Peyer's patch (tissue), 4 donors: ENCODE measurements at regions not wholly inside any gene's neighbourhood (a gene's known extent, or its start where the extent isn't known, plus 50 kb on each side); places are given as distances from the start of the nearest gene placed in this dataset.

ENCODE experiments used
- DNase-seq, 3 donors: peaks; one replicate each; pipeline ENCODE4 v3.0.0-alpha.2; 2017 to 2019
- H3K27ac ChIP-seq, 4 donors: fragments of 200-600 bp; sonication (generic); one replicate each; pipeline ENCODE4 v1.5.1; 2016 to 2019
- H3K27me3 ChIP-seq, 2 donors: fragments of 200-600 bp; sonication (generic); one replicate each; pipeline ENCODE4 v1.5.1; 2019
- H3K36me3 ChIP-seq, 3 donors: fragments of 200-600 bp; sonication (generic); one replicate each; pipeline ENCODE4 v1.5.1; 2016 to 2019
- H3K4me1 ChIP-seq, 4 donors: fragments of 200-600 bp; sonication (generic); one replicate each; pipeline ENCODE4 v1.5.1; 2016 to 2019
- H3K4me3 ChIP-seq, 4 donors: fragments of 200-600 bp; sonication (generic); 1 replicate in 3 of 4; 2 replicates in 1 of 4; pipeline ENCODE4 v1.5.1; 2016 to 2019; ENCODE audit warnings: mild to moderate bottlenecking in 1 of 4
- H3K9me3 ChIP-seq, 4 donors: fragments of 200-600 bp; sonication (generic); one replicate each; pipeline ENCODE4 v1.5.1; 2016 to 2019; ENCODE audit warnings: mild to moderate bottlenecking in 1 of 4
- POLR2A ChIP-seq, 2 donors: fragments of 450-650 bp; IDR thresholded peaks; one replicate each; pipeline ENCODE4 v1.5.1; 2017; ENCODE audit warnings: antibody characterized with exemption in 2 of 2, mild to moderate bottlenecking in 2 of 2, moderate library complexity in 2 of 2
- TF ChIP-seq, protein P1 (sequence below), 6 experiments: fragments of 450-650 bp in 4 of 6; fragments of 200-600 bp in 2 of 6; sonication (generic) in 1 of 6; IDR thresholded peaks; one replicate each; pipeline ENCODE4 v1.5.1; 2017 to 2019; ENCODE audit warnings: antibody characterized with exemption in 6 of 6, mild to moderate bottlenecking in 3 of 6, moderate library complexity in 1 of 6

DNA sequence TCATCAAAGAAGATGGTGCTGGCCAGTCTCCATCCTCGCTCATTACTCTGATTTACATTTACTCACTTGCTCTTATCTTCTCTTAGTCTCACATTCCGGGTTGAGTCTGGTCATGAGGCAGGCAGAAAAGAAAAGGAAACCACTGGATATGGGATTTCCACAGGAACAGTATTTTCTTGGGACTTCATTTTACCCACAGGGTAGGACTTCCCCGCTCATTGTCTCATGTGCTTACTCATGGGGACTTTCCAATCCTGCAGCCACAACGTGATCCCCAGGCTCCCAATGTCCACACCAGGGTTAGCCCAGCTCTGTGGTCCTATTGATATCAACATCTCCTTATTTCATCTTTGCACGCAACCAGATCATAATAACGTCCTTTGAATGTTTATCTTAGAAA, 373.8 kb downstream of the TMEM182 start:
- Histone ChIP-seq H3K27ac (no peak overlapping the region), H3K9me3 (no peaks in the 10 kb centered on the region), H3K4me3 (no peak overlapping the region), H3K4me1 (no peaks in the 10 kb centered on the region), H3K27me3 (no peaks in the 10 kb centered on the region), H3K36me3 (no peaks in the 10 kb centered on the region)
- no peak for TF ChIP-seq POLR2A (IDR thresholded peaks at IDR 0.05)
- TF ChIP-seq, protein P1, sequence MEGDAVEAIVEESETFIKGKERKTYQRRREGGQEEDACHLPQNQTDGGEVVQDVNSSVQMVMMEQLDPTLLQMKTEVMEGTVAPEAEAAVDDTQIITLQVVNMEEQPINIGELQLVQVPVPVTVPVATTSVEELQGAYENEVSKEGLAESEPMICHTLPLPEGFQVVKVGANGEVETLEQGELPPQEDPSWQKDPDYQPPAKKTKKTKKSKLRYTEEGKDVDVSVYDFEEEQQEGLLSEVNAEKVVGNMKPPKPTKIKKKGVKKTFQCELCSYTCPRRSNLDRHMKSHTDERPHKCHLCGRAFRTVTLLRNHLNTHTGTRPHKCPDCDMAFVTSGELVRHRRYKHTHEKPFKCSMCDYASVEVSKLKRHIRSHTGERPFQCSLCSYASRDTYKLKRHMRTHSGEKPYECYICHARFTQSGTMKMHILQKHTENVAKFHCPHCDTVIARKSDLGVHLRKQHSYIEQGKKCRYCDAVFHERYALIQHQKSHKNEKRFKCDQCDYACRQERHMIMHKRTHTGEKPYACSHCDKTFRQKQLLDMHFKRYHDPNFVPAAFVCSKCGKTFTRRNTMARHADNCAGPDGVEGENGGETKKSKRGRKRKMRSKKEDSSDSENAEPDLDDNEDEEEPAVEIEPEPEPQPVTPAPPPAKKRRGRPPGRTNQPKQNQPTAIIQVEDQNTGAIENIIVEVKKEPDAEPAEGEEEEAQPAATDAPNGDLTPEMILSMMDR (IDR thresholded peaks at IDR 0.05): no peak
- DNase-seq: no peak

DNA sequence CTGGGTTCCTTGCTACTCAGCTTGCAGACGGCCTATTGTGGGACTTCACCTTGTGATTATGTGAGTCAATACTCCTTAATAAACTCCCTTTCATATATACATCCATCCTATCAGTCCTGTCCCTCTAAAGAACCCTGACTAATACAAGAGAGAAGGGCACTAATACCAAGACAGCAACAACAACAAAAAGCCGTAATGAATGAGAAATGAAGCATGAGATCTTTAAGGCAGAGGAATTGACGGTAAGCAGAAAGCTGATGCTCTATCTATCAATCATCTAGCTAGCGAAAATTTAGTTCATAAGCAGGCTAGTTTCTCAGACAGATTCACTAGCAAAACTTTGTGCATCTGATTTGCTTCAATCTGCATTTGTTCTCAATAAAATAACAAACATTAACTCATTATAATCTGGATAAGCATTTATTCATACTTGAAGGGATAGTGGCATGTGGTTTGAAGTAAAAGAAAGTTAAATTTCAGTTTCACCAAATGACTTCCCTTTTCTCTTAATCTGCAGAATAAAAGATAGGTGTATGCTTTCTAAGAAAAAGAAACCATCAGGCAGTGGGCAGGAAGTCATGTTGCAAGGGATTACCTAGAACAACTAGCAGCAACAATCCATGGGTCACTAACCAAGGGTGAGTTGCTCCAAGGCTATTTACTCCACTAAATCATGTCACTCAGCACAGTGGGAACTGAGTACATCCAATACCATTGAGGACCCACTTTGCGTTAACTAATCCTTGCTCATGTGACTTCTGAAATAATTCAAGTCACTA, 376.5 kb downstream of the TMEM182 start:
- H3K9me3 ChIP-seq: no peaks in the 10 kb centered on the region
- TF ChIP-seq POLR2A (IDR thresholded peaks at IDR 0.05): no peak
- TF ChIP-seq, protein P1 (IDR thresholded peaks at IDR 0.05): no peak
- no peaks in the 10 kb centered on the region for H3K4me1 ChIP-seq
- no peaks in the 10 kb centered on the region for H3K27me3 ChIP-seq
- H3K36me3 ChIP-seq: no peaks in the 10 kb centered on the region
- no peak for DNase-seq
- no peak overlapping the region for H3K27ac ChIP-seq
- H3K4me3 ChIP-seq: no peak overlapping the region

DNA sequence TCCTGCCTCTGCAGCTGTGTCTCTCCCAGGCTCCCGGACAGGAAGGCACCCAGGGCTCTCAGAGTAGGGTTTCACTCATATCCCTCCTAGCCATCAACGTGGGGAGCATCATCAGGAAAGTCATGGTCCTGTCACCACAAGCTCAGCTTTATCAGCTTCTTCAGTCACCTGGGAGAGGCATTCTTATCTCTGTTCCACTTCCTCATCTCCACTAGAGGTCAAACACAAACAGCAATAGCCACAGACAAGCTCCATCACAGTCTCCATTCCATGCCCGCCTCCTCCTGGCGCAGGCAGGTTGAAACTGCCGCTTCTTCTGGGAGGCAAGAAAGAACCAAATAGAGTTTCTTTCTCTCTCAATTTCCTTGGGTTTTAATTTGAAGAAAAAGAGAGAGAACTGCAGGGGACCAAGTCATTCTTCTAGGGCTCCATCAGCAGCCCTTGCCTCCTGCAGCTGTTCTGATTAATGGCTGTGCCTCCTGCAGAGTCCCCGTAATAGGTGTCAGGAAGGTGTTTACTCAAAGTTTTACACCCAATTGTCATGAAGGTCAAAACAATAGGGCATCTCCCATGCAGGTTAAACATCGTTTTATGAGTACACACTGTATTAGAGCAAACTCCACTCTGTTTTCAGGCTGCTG, 377.9 kb downstream of the TMEM182 start:
- Histone ChIP-seq H3K27me3 (no peaks in the 10 kb centered on the region), H3K9me3 (no peaks in the 10 kb centered on the region), H3K4me3 (no peak overlapping the region), H3K36me3 (no peaks in the 10 kb centered on the region), H3K4me1 (no peaks in the 10 kb centered on the region), H3K27ac (no peak overlapping the region)
- DNase-seq: no peak
- TF ChIP-seq, protein P1 (IDR thresholded peaks at IDR 0.05): no peak
- no peak for TF ChIP-seq POLR2A (IDR thresholded peaks at IDR 0.05)

DNA sequence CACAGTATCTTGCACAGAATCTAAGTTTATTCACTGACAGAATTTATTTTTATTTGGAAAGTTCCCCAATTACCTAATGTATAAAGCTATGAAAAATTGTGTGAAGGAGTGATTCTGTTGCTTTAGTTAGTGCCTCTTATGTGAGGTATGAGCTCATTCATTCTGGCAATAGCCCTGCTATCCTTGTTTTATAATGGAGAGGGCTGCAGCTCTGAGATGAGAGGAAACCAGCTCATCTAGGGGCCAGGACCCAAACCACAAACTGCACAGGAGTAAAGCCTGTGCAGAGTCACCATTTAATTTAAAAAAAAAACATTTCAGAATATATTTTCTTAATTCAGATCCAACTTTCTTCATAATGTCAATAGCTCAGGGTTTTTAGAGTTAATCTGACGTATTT, 383.0 kb downstream of the TMEM182 start:
- no peaks in the 10 kb centered on the region for H3K27me3 ChIP-seq
- no peak overlapping the region for H3K4me3 ChIP-seq
- TF ChIP-seq, protein P1 (IDR thresholded peaks at IDR 0.05): no peak
- TF ChIP-seq POLR2A (IDR thresholded peaks at IDR 0.05): no peak
- no peaks in the 10 kb centered on the region for H3K4me1 ChIP-seq
- no peak for DNase-seq
- no peaks in the 10 kb centered on the region for H3K36me3 ChIP-seq
- H3K9me3 ChIP-seq: no peaks in the 10 kb centered on the region
- H3K27ac ChIP-seq: no peak overlapping the region

DNA sequence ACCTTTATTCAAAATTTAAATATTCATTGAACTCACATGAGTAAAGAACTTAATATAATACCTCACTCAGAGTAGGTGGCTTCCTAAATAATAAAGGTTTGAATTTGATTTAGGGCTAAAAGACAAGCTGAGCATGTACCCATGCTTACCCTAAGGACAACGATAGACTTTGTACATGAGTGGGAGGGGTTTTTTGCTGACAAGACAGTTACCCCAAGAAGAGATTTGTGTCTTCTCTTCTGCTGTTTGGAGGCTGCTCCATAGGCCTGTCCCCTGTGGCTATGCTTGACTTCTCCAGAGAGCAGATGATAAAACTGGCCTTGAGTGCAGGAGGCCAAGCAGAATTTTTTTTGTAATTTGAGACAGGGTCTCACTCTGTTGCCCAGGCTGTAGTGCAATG, 383.9 kb downstream of the TMEM182 start:
- no peak overlapping the region for H3K4me3 ChIP-seq
- no peak overlapping the region for H3K27ac ChIP-seq
- H3K9me3 ChIP-seq: no peaks in the 10 kb centered on the region
- no peaks in the 10 kb centered on the region for H3K36me3 ChIP-seq
- no peaks in the 10 kb centered on the region for H3K4me1 ChIP-seq
- no peak for DNase-seq
- no peak for TF ChIP-seq POLR2A (IDR thresholded peaks at IDR 0.05)
- TF ChIP-seq, protein P1 (IDR thresholded peaks at IDR 0.05): no peak
- no peaks in the 10 kb centered on the region for H3K27me3 ChIP-seq
